HG03460 (cell line): ENCODE measurements at regions not wholly inside any gene's neighbourhood (a gene's known extent, or its start where the extent isn't known, plus 50 kb on each side); places are given as distances from the start of the nearest gene placed in this dataset.

Source experiments
- ATAC-seq: cut with Tn5 transposase; IDR thresholded peaks from one replicate; pipeline ENCODE4 v1.9.1; 2021; ENCODE audit not compliant: unreplicated experiment

DNA sequence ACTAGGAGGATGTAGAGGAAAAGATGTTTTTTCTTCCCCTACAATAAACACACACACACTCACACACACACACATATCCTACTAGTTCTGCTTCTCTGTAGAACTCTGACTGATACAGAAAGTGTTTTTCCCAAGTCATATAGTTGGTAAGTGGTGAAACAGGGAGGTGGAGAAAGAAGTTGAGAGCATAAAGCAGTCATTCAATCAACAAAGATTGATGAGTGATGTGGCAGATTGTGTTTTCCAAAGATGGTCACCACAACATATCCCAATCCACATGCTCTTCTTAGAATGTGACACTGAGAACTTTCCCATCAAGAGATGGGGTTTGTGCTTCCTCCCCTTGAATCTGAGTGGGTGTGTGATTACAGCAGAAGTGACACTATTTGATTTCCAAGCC, 123.4 kb upstream of the ATP6AP2 start:
- ATAC-seq, result no peak

DNA sequence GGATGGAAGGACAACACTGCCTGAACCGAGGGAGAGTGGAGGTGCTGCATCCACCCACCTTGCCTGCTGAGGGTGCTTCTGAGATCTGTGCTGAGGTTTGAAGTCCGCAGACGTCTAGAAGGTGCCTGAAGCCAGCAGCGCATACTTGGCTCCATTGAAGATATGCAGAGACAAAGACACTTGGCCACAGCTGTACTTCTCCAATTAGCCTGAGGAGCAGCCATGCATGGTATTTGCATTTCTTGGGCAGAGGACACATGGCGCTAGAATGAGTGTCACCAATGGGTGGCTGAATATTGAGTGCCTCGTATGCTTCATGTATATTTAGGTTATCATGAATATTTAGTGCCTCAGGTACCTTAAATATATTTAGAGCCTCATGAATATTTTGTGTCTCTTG, 128.7 kb upstream of the ATP6AP2 start:
- no peak for ATAC-seq

DNA sequence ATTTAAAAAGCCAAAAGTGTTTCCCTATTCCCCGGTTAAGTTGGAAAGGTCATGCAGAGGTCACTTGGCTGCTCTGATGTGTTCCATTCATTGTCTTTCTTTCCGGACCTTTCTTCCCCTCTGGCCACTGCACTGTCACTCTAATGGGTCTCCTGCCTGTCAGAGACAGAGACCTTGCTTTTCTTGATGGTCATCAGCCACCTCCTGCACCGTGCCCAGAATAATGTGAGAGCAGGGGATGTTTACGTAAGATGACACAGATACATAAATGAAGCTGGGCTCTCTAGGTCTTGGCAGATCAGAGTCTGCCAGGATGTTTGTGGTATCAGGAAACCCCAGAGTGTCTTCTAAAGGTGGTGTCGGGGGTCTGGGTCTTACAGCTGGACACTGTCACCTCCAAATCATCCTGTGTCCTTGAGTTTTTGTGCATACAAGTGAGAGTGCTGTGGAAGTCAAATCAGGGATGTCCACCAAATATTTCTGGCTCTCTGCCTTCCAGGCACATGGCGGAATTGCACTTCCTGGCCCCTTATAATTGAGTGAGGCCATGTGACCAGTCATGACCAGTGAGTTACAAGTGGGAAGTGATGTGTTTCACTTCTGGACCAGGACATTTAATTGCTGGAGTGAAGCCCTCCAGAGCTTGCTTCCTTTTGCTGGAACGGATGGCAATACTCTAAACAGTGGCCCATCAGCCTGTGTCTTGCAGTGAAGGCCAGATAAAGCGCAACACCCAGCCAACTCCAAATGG, 130.6 kb upstream of the ATP6AP2 start:
- ATAC-seq, result no peak

DNA sequence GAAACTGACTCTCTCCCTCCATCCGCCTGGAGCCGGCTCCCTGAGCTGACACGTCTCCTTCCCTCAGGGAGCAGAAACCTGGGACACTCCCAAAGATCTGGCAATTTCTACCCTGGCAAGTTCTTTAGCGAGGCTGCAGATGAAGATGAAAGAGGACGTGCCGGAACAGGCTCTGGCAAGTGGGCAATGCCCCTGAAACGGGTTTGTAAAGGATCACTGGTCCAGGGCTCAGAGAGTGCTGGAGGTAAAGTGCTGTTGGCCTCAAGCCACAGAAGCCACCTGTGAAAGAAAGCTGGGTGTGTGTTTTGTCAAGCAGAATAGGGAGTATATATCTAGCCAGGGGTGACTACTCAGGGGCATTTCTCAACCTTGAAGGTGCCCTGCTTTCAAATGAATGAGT, 131.4 kb upstream of the ATP6AP2 start:
- no peak for ATAC-seq

DNA sequence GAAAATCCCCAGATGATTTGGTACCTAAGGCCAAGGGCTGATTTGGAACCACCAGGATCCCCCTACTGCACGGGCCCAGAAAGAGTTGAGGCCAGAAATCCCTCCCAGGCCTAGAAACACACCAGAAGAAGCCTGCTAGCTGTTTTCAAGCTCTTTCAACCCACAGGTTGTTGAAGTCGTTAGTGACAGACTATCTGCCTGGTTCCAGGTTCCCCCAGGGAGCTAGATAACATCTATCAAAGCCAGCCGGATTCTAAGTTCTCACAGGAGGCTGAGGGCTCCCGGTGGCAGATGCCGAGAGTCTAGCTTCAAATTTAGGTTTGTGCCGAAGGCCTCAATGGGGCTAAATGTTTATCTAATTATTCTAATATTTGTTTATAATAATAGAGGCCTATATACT, 132.0 kb upstream of the ATP6AP2 start:
- no peak for ATAC-seq

DNA sequence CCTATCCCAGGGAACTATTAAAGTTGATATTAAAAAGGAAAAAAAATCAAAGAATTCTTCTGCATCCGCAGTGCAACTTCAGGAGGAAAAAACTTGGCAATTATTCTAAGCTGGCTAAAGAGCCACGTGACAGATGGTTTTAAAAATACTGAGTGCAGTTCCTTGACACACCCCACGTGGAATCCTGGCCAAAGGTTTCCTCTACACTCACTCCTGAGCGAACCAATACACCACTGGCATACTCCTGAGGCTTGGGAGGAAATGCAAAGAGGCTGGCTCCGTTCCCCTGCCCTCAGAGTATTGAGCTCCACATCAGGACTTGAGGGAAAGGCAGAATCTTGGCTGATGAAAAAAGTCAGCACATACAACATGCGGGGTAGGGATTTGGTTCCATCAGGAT, 133.8 kb upstream of the ATP6AP2 start:
- ATAC-seq, result no peak

DNA sequence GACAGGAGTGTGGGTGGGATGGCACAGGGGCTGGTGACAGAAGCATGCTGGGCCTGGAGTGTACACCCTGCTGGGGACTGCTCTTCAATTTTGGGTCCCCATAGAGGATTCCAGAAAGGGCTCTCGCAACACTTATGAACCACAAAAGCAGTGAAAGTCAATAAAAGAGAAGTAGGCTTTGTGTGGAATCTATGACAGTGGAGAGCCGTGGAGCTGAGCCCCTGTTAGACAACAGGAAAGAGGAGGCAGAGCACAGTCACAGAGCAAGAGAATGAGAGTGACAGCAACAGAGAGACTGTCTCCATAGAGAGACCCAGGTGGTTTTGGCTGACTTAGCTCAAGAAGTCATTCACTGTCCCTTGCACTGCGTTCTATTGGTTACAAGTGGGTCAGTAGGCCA, 135.1 kb upstream of the ATP6AP2 start:
- no peak for ATAC-seq

DNA sequence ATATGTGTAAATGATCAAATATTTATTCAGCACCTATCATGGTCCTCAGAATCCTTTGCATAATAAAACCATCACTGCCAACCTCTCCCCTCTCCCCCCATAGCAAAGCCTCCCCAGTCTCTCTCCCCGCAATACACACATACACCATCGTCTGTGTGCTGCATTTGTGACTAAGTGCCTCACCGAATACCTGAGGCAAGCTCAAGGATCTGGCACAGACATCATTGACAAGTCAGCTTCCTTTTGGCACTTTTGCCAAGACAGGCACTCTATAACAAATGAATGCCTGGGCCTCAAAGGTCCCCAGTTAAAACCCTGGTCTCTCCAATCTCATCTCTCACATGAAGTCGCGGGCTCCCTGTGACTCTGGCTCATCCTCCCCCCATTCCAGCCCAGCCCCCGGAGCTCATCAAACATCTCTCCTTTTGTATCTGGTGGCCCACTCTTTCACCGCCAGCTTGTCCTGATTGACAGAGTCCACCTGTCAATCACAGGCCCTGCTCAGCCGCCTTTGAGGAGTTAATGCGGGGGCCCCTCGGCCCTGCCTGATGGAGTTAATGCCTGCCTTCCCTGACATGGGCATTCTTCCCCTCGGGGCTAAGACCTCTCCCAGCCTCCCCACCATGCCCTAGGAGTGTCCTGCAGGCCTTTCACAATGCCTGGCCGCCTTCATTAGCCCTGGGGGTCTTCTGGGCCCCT, 135.8 kb upstream of the ATP6AP2 start:
- ATAC-seq, result no peak

DNA sequence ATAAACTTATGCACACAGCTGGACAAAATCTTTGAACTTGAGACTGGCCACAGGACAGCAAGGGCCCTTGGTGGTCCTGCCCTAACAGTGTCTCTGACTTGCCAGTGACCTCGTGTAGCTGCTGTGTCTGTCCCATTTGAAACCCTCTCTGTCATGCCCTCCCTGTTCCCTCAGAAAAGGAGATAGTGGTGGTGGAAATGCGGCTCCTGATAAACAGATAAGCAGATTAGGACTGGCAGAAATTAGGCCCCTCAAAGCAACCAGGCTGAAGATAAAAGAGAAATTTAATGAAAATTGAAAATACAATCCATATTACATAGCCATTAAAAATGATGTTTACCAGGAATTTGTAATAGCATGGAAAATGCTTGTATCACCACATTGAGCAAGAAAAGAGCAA, 136.6 kb upstream of the ATP6AP2 start:
- no peak for ATAC-seq

DNA sequence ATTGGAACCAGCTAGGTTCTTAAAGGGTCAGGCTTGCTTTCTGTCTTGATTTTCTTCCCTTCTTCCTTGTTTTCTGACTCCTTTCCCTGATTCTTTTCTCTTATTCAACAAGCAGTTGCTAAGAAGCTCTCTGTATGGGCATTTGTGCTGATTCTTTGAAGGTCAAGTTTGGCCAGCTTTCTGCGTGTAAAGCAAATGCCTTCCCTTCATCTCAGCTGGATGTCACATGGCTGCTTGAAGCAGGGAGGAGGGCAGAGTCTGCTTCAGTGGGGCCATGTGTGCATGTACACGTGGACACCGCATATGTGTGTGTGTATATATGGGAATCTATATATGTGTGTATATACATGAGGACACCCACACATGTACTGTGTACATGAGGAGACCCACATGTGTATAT, 139.9 kb upstream of the ATP6AP2 start:
- no peak for ATAC-seq

DNA sequence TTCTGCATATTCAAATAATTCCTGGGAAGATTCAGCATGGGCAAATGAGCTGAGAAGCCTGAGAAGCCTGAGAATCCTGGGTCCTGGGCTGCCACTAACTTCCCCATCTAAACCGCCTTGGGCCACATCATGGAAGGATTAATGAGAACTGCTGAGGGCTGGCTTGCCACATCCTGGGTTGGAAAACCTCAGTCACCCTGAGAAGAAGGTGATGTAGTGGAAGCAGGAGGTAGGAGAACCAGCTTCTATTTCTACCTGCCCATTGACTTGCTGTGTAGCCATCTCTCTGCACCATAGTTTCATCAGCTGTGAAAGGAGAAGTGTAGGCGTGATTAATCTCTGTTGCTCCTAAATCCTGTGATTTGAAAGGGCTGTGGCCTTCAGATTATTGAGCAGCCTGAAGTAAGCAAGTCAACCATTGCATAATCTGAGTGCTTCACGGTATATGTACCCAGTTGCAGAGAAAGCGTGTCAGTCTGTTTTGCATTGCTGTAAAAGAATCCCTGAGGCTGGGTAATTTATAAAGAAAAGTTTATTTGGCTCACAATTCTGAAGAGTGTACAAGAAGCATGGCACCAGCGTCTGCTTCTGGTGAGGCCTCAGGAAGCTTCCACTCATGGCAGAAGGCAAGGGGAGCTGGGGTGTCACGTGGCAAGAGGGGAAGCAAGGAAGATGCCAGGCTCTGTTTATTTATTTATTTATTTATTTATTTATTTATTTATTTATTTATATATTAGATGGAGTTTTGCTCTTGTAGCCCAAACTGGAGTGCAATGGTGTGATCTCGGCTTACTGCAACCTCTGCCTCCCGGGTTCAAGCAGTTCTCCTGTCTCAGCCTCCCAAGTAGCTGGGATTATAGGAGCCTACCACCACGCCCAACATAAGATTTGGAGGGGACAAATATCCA, 140.9 kb upstream of the ATP6AP2 start:
- ATAC-seq, result no peak

DNA sequence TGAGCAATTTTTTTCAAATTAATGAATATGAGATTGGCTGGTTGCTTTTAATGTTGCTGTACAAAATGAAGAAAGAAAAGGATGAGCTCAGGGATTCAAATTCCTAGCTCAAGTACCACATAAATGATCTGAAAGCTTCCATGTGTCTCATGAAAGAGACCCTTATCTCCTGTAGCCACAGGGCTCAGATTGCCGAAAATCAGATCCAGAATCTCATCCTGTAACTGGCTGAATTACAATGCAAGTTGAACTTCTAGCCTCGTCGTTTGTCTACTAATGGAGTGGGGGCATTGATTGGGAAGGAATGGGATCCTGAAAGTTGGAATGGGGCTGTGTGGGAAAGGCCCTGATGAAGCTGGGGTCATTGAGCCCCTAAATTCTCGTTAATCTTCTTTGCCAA, 143.4 kb upstream of the ATP6AP2 start:
- ATAC-seq, result no peak

DNA sequence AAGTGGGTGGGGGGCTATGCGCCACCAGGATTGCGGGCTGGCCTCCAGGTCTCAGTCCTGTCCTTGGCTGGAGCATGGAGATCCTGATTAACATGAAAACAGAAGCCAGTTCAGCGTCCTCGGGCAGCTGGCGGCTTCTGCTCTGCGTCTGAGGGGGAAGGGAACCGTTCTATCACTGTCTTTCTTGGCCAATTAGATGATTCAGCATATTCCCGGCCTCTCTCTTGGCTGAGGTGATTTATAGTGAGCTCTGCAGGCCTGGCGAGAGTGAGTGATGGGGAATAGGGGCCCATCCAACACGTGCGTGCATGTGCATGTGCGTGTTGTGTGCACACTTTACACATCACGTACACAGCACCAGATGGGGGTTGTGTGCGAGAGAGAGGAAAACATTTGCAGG, 145.8 kb upstream of the ATP6AP2 start:
- ATAC-seq, result no peak

DNA sequence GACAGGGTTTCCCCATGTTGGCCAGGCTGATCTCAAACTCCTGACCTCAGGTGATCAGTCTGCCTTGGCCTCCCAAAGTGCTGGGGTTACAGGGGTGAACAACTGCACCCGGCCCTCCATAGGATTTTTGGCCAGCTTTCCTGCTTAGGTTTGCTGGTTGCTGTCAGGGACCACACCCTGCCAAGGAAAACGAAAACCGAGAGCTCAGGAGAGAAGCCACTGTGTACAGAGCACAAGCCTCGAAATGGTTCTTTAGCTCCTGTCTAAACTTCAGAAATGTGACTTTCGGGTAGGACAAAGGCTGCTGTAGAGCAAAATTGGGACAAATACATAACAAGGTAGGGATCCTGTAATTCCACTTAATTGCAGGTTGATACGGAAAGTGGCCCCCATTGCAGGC, 146.3 kb upstream of the ATP6AP2 start:
- no peak for ATAC-seq

DNA sequence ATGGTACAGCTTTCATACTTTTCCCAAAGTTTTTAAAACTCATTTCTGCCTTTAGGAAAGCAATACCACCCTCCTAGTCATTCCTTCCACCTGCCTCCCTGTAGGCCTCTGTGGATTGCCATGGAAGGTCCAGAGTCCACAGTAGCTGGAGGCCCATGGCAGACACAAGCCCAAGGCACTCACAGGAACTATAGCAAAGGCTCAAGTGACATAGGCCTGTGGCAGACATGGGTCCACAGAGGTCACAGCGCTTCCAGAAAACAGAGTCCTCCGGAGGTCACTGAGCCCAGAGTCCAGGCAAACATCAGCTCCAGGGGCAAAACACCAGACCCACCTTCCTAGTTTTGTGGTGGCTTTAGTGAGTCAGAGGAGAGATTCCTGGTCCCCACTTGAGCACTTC, 147.6 kb upstream of the ATP6AP2 start:
- no peak for ATAC-seq

DNA sequence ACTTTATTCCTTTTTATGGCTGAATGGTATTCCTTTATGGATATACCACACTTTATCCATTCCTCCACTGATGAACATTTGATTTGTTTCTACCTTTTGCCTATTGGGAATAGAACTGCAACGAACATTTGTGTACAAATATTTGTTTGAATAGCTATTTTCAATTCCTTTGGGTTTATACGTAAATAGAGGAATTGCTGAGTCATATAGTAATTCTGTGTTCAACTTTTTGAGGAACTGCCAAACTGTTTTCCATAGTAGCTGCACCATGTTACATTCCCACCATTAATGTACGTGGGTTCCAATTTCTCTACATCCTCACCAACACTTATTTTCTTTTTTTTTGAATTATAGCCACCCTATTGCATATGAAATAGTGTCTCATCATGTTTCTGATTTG, 156.5 kb upstream of the ATP6AP2 start:
- no peak for ATAC-seq

DNA sequence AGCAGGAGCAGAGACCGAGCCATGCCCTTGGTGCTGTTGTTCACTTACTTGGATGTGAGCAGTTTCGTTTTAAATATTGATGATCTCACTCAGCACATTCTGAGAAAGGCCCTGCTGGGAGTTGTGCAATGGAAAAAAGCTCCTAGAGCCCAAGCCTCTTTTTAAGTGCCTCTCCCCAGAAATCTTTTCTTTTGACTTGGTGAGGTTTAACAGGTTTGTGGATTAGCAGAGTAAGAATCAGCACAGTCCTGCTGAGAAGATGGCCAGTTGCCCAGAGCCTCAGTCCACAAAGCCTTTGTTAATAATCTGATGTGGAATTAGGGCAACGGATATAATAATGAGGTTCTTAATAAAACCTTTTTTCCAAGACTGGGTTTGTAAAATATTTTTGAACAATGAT, 157.5 kb upstream of the ATP6AP2 start:
- no peak for ATAC-seq

DNA sequence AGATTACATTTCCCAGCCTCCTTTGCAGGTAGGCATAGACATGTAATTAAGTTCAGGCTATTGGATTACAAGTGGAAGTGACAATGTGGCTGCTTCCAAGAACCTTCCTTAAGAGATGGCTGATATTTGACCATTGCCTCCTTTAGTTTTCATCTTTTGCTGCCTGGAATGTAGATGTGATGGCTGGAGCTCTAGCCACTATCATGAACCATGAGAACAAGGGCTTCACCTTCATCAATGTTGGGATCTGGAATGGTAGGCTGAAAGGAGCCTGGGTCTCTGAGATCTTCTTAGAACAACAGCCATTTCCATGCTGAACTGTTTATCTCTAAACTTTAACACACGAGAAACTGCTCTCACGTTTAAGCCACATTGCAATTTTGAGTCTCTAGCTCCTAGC, 158.7 kb upstream of the ATP6AP2 start:
- ATAC-seq, result no peak

DNA sequence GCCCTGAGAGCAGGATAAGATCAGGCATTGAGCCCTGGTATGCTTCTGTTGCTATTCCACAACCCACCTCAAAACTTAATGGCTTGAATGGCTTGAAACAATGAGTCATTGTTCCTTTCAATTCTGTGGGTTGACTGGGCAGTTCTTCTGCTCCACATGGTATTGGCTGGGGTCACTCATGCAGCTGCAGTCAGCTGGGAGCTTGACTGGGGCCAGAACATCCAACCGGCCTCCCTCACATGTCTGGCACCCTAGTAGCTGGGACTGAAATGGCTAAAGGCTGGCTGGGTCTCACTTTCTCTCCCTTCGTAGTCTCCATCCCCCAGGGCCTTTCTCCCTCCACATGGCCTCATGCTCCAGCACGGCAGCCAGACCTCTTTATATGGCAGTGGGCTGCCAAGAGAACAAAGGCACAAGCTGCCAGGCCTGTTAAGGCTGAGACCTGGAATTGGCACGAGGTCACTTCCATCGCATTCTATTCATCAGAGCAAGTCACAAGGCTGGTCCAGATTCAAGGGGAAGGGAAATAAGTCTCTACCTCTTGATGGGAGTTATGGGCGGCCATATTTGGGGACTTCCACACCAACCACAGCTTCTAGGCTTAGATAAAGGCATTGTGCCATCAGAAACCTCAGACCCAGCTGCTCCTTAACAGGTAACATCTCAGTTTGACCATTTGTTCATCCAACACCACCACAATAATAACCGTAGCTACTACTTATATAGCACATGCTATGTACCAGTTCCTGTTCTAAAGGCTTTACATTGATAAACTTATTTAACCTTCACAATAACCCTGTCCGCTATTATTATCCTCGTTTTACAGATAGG, 159.7 kb upstream of the ATP6AP2 start:
- peak; percentile 68 for ATAC-seq

DNA sequence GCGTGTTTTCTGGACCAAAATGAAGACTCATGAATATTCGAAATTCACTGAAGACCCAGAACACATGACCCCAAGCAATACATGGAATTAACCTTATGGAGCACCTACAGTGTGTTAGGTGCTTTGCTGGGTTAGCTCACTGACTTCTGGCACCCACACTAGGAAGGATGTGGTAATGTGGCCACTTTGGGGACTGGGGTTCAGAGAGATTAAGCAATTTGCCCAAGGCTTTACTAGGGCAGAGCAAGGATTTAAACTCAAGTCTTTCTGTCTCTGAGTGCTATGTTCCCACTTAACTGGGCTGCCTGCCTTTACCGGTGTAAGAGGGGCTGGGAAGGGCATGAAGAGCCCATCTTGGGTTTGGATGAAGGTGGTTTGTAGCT, 162.0 kb upstream of the ATP6AP2 start:
- no peak for ATAC-seq
